ENCODE measurements at regions not wholly inside any gene's neighbourhood (a gene's known extent, or its start where the extent isn't known, plus 50 kb on each side); places are given as distances from the start of the nearest gene placed in this dataset.

- no peaks in the 10 kb centered on the region for H3K79me2 ChIP-seq (ENCODE audit: control insufficient read depth in 1 of 2, insufficient read depth in 2 of 2, low read length in 2 of 2)
- peak overlapping the region; percentile 22 for H3K4ac ChIP-seq (replicated peaks; ENCODE audit: insufficient read length, low read depth, low read length)
- TF ChIP-seq CREB1 (IDR thresholded peaks at IDR 0.05) (no peak), CBX8 (IDR thresholded peaks at IDR 0.05; ENCODE audit: borderline replicate concordance, low read depth, low read length) (no peak), TAF7 (optimal IDR thresholded peaks at IDR 0.05; ENCODE audit: borderline replicate concordance, low read depth, low read length) (no peak), TEAD4 (IDR thresholded peaks at IDR 0.05; ENCODE audit: low read depth, low read length) (no peak), HDAC2 (IDR thresholded peaks at IDR 0.05; ENCODE audit: borderline replicate concordance in 1 of 2, low read depth in 2 of 2, low read length in 2 of 2) (no peak), SRF (IDR thresholded peaks at IDR 0.05; ENCODE audit: low read depth, low read length) (no peak), SP4 (IDR thresholded peaks at IDR 0.05; ENCODE audit: low read length) (no peak), ZNF274 (IDR thresholded peaks at IDR 0.05; ENCODE audit: borderline replicate concordance, extremely low read depth, low read length) (no peak), JUND (IDR thresholded peaks at IDR 0.05; ENCODE audit: low read length) (no peak)
- TF ChIP-seq, protein P1, sequence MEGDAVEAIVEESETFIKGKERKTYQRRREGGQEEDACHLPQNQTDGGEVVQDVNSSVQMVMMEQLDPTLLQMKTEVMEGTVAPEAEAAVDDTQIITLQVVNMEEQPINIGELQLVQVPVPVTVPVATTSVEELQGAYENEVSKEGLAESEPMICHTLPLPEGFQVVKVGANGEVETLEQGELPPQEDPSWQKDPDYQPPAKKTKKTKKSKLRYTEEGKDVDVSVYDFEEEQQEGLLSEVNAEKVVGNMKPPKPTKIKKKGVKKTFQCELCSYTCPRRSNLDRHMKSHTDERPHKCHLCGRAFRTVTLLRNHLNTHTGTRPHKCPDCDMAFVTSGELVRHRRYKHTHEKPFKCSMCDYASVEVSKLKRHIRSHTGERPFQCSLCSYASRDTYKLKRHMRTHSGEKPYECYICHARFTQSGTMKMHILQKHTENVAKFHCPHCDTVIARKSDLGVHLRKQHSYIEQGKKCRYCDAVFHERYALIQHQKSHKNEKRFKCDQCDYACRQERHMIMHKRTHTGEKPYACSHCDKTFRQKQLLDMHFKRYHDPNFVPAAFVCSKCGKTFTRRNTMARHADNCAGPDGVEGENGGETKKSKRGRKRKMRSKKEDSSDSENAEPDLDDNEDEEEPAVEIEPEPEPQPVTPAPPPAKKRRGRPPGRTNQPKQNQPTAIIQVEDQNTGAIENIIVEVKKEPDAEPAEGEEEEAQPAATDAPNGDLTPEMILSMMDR (IDR thresholded peaks at IDR 0.05; ENCODE audit: control extremely low read depth in 1 of 3, insufficient read depth in 1 of 3, low read depth in 1 of 3, low read length in 3 of 3) = no peak
- TF ChIP-seq, protein P2, sequence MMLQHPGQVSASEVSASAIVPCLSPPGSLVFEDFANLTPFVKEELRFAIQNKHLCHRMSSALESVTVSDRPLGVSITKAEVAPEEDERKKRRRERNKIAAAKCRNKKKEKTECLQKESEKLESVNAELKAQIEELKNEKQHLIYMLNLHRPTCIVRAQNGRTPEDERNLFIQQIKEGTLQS (IDR thresholded peaks at IDR 0.05; ENCODE audit: insufficient read depth, low read depth, low read length) = no peak
Measured at GRCh38 chr5:174329738-174330137, 284.2 kb downstream of the NSG2 start.

More at GRCh38 chr5:174329738-174330137, 284.2 kb downstream of the NSG2 start:
- H2AFZ ChIP-seq (ENCODE audit: low read length) = no peak overlapping the region
- peak overlapping the region; percentile 58 for H2BK120ac ChIP-seq (replicated peaks; ENCODE audit: low read depth, low read length)
- no peak overlapping the region for H3K4me2 ChIP-seq (ENCODE audit: insufficient read depth in 1 of 2, low read depth in 2 of 2, low read length in 2 of 2)
- no peaks in the 10 kb centered on the region for H4K20me1 ChIP-seq (replicated peaks in 1 of 2; ENCODE audit: control insufficient read depth in 1 of 2, insufficient read depth in 2 of 2, low read length in 2 of 2)
- WGBS, 2 experiments (ENCODE audit: extremely low coverage in 1 of 2, insufficient coverage in 1 of 2, insufficient read length in 1 of 2, insufficient replicate concordance in 2 of 2, low coverage in 1 of 2, low lambda C conversion rate in 2 of 2, missing lambda C conversion rate in 1 of 2) = 87% methylated on average over 5 of the region's 5 CpGs; no CpG with 5 or more reads in 1 of the 2 experiments
- 0 out of 2 replicates have a peak overlapping the region, but pooled peaks have one; percentile 33 for H2BK15ac ChIP-seq (ENCODE audit: low read length)
- H2BK20ac ChIP-seq (ENCODE audit: low read length) = peak overlapping the region; percentile 84
- no peak overlapping the region for H3K14ac ChIP-seq (ENCODE audit: insufficient read length)
- H3K79me1 ChIP-seq (ENCODE audit: low read depth, low read length) = no peaks in the 10 kb centered on the region
- no peaks in the 10 kb centered on the region for H3K23me2 ChIP-seq (ENCODE audit: low read depth, low read length)
- peak overlapping the region; percentile 56; the same call in 1 of the 2 replicates for H2AK5ac ChIP-seq (ENCODE audit: low read depth, low read length)
- ChIA-PET CTCF (ENCODE audit: partially characterized antibody) (interaction anchor here (0.8 to 2.1 kb wide), 15 partner anchors 8 to 610 kb away, joined by 3 to 6 read pairs (median 4); partner anchors contain the start of gene NSG2), POLR2A (ENCODE audit: partially characterized antibody) (no interaction called here)
- peak overlapping the region; percentile 61 for H4K91ac ChIP-seq (replicated peaks; ENCODE audit: insufficient read length, low read length)
- FAIRE-seq (no peak), DNase-seq (ENCODE audit: low read depth in 1 of 2, low spot score in 2 of 2) (no peak)
- no peaks in the 10 kb centered on the region for H3K36me3 ChIP-seq (ENCODE audit: control insufficient read depth in 2 of 4, insufficient read depth in 4 of 4, low read length in 3 of 4)
- no peak overlapping the region for H3K9ac ChIP-seq (replicated peaks in 1 of 4; ENCODE audit: extremely low read depth in 1 of 4, low read depth in 3 of 4, low read length in 3 of 4)
- H3K27me3 ChIP-seq (replicated peaks in 1 of 4; ENCODE audit: control insufficient read depth in 3 of 4, extremely low read depth in 1 of 4, insufficient read depth in 3 of 4, low read length in 3 of 4) = peaks cover 0 to 4% (median 0%) of the 10 kb centered on the region in 4 experiments; a peak in 2 of 7 replicates
- no peaks in the 10 kb centered on the region for H3K9me3 ChIP-seq (ENCODE audit: insufficient read depth in 2 of 2, low read depth in 1 of 2, low read length in 1 of 2)
- H2BK5ac ChIP-seq (ENCODE audit: low read depth, low read length) = peak overlapping the region; percentile 99; the same call in 1 of the 2 replicates
- H4K5ac ChIP-seq (ENCODE audit: insufficient read length, low read depth, low read length) = no peak overlapping the region
- peak overlapping the region; percentile 28; the same call in 1 of the 2 replicates for H3K18ac ChIP-seq (ENCODE audit: extremely low read depth, low read length)
- H2BK12ac ChIP-seq (ENCODE audit: low read depth, low read length) = peak overlapping the region; percentile 64; the same call in 1 of the 2 replicates
- peaks cover 3 to 17% (median 8%) of the 10 kb centered on the region in 4 experiments for H3K4me1 ChIP-seq (replicated peaks in 1 of 4; ENCODE audit: control insufficient read depth in 3 of 4, insufficient read depth in 4 of 4, low read length in 3 of 4)
- H4K8ac ChIP-seq (ENCODE audit: extremely low read depth, insufficient read depth, low read length) = 0 out of 2 replicates have a peak overlapping the region, but pooled peaks have one; percentile 40
- no peak overlapping the region for H3K4me3 ChIP-seq (ENCODE audit: extremely low read depth in 1 of 4, insufficient read depth in 2 of 4, low read depth in 3 of 4, low read length in 4 of 4)
- no peak overlapping the region for H3K27ac ChIP-seq (ENCODE audit: low read depth, low read length)
- no peak overlapping the region for H3K56ac ChIP-seq (replicated peaks; ENCODE audit: insufficient read length, low read depth, low read length)
- H3K23ac ChIP-seq (ENCODE audit: insufficient read length) = no peak overlapping the region
